ENCODE measurements at regions not wholly inside any gene's neighbourhood (a gene's known extent, or its start where the extent isn't known, plus 50 kb on each side); places are given as distances from the start of the nearest gene placed in this dataset.

DNA sequence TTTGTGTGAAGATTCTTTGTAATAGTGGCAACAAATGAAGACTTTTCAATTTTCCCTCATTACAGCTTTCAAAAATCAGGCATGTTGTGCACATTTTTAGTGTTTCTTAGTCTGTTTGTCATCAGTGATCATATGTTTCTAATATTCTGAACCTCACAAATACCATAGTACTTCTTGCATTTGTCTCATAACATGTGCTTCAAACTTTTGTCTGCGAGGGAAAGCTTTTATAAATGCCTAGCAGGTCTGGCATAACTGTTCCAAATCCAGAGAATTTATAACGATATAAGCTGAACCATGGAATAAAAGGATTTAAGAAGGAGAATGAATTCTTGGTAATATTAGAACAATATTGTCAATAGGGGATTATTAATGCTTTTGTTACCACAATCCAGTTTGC is 670.2 kb downstream of the RFPL4B start:
- TF ChIP-seq, protein P1, sequence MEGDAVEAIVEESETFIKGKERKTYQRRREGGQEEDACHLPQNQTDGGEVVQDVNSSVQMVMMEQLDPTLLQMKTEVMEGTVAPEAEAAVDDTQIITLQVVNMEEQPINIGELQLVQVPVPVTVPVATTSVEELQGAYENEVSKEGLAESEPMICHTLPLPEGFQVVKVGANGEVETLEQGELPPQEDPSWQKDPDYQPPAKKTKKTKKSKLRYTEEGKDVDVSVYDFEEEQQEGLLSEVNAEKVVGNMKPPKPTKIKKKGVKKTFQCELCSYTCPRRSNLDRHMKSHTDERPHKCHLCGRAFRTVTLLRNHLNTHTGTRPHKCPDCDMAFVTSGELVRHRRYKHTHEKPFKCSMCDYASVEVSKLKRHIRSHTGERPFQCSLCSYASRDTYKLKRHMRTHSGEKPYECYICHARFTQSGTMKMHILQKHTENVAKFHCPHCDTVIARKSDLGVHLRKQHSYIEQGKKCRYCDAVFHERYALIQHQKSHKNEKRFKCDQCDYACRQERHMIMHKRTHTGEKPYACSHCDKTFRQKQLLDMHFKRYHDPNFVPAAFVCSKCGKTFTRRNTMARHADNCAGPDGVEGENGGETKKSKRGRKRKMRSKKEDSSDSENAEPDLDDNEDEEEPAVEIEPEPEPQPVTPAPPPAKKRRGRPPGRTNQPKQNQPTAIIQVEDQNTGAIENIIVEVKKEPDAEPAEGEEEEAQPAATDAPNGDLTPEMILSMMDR (IDR thresholded peaks at IDR 0.05; ENCODE audit: low read length), result no peak
- TF ChIP-seq EZH2 (IDR thresholded peaks at IDR 0.05; ENCODE audit: borderline replicate concordance, low read length), result no peak
